ENCODE measurements at regions not wholly inside any gene's neighbourhood (a gene's known extent, or its start where the extent isn't known, plus 50 kb on each side); places are given as distances from the start of the nearest gene placed in this dataset.

- Histone ChIP-seq H3K9me3 (ENCODE audit: low read depth) (no peaks in the 10 kb centered on the region), H3K27ac (no peak overlapping the region), H3K79me2 (ENCODE audit: insufficient read depth) (no peaks in the 10 kb centered on the region), H3K9me2 (ENCODE audit: insufficient read depth) (no peaks in the 10 kb centered on the region), H4K20me1 (ENCODE audit: insufficient read depth) (no peaks in the 10 kb centered on the region), H3K4me2 (ENCODE audit: unreplicated experiment) (peak overlapping the region; percentile 39), H2AFZ (no peak overlapping the region), H3K36me3 (ENCODE audit: low read depth) (no peaks in the 10 kb centered on the region), H3F3A (ENCODE audit: insufficient read depth) (peaks cover 16% of the 10 kb centered on the region; the same call in 1 of the 2 replicates), H3K27me3 (replicated peaks; ENCODE audit: insufficient read depth) (no peaks in the 10 kb centered on the region), H3K4me3 (no peak overlapping the region), H3K4me1 (ENCODE audit: insufficient read depth) (peaks cover 7% of the 10 kb centered on the region), H3K9ac (no peak overlapping the region)
- no peak for TF ChIP-seq EZH2phosphoT487 (IDR thresholded peaks at IDR 0.05; ENCODE audit: insufficient read depth, low read depth)
- no peak for TF ChIP-seq EZH2 (IDR thresholded peaks at IDR 0.05; ENCODE audit: insufficient read depth, poor library complexity, severe bottlenecking)
- DNase-seq, result peak; percentile 79
- WGBS, 2 experiments (ENCODE audit: low coverage in 1 of 2, low lambda C conversion rate in 2 of 2, missing lambda C conversion rate in 2 of 2), result 5 to 8% methylated on average over 1 of the region's 1 CpG
- in situ Hi-C loops (cut with MboI), result no loop called here
These were observed 249.2 kb upstream of the AMIGO2 start for GRCh38 chr12:47328831-47329545.

- H3K4me3 ChIP-seq, result no peak overlapping the region
- 83 to 85% methylated on average over 5 of the region's 5 CpGs for WGBS, 2 experiments (ENCODE audit: low coverage in 1 of 2, low lambda C conversion rate in 2 of 2, missing lambda C conversion rate in 2 of 2)
- H3K4me1 ChIP-seq (ENCODE audit: insufficient read depth), result peaks cover 7% of the 10 kb centered on the region
- no peak overlapping the region for H3K9ac ChIP-seq
- no peaks in the 10 kb centered on the region for H3K27me3 ChIP-seq (replicated peaks; ENCODE audit: insufficient read depth)
- DNase-seq, result no peak
- H3F3A ChIP-seq (ENCODE audit: insufficient read depth), result peaks cover 16% of the 10 kb centered on the region; the same call in 1 of the 2 replicates
- no peaks in the 10 kb centered on the region for H3K36me3 ChIP-seq (ENCODE audit: low read depth)
- H3K79me2 ChIP-seq (ENCODE audit: insufficient read depth), result no peaks in the 10 kb centered on the region
- TF ChIP-seq EZH2 (IDR thresholded peaks at IDR 0.05; ENCODE audit: insufficient read depth, poor library complexity, severe bottlenecking) (no peak), EZH2phosphoT487 (IDR thresholded peaks at IDR 0.05; ENCODE audit: insufficient read depth, low read depth) (no peak)
- no peak overlapping the region for H3K4me2 ChIP-seq (ENCODE audit: unreplicated experiment)
- H3K9me3 ChIP-seq (ENCODE audit: low read depth), result no peaks in the 10 kb centered on the region
- no peaks in the 10 kb centered on the region for H3K9me2 ChIP-seq (ENCODE audit: insufficient read depth)
- no peak overlapping the region for H3K27ac ChIP-seq
- no peaks in the 10 kb centered on the region for H4K20me1 ChIP-seq (ENCODE audit: insufficient read depth)
- in situ Hi-C loops (cut with MboI), result no loop called here
- no peak overlapping the region for H2AFZ ChIP-seq
These were observed 246.4 kb upstream of the AMIGO2 start for GRCh38 chr12:47326190-47326589.

DNA sequence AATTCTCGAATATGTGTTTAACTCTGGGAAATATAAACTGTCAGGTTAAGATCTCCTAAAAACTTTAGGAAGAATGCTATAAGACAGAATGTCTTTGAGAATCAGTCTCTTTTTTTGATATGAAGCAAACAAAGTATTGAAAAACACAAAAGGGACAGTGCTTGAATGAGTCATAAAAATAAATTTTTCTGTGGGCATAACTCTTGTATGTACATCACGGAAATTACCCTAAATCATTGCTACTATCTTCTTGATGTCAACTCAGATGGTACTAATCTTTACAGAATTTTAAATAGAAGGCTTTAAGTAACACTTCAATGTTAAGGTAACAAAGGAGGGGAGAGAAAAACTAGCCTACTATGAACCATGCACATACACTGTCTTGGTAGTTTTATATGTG lies 244.0 kb upstream of the AMIGO2 start:
- no peaks in the 10 kb centered on the region for H3K9me3 ChIP-seq (ENCODE audit: low read depth)
- no peaks in the 10 kb centered on the region for H3K27me3 ChIP-seq (replicated peaks; ENCODE audit: insufficient read depth)
- H3K27ac ChIP-seq, result no peak overlapping the region
- peaks cover 3% of the 10 kb centered on the region; the same call in 1 of the 2 replicates for H3K4me1 ChIP-seq (ENCODE audit: insufficient read depth)
- in situ Hi-C loops (cut with MboI), result no loop called here
- no peak overlapping the region for H3K4me3 ChIP-seq
- no peak overlapping the region for H3K4me2 ChIP-seq (ENCODE audit: unreplicated experiment)
- no peaks in the 10 kb centered on the region for H3K36me3 ChIP-seq (ENCODE audit: low read depth)
- H2AFZ ChIP-seq, result no peak overlapping the region
- H4K20me1 ChIP-seq (ENCODE audit: insufficient read depth), result no peaks in the 10 kb centered on the region
- H3K9ac ChIP-seq, result no peak overlapping the region
- 79 to 85% methylated on average over 2 of the region's 2 CpGs for WGBS, 2 experiments (ENCODE audit: low coverage in 1 of 2, low lambda C conversion rate in 2 of 2, missing lambda C conversion rate in 2 of 2)
- no peaks in the 10 kb centered on the region for H3K79me2 ChIP-seq (ENCODE audit: insufficient read depth)
- no peak for DNase-seq
- TF ChIP-seq EZH2phosphoT487 (IDR thresholded peaks at IDR 0.05; ENCODE audit: insufficient read depth, low read depth) (no peak), EZH2 (IDR thresholded peaks at IDR 0.05; ENCODE audit: insufficient read depth, poor library complexity, severe bottlenecking) (no peak)
- H3K9me2 ChIP-seq (ENCODE audit: insufficient read depth), result no peaks in the 10 kb centered on the region
- peaks cover 1% of the 10 kb centered on the region; the same call in 1 of the 2 replicates for H3F3A ChIP-seq (ENCODE audit: insufficient read depth)

DNA sequence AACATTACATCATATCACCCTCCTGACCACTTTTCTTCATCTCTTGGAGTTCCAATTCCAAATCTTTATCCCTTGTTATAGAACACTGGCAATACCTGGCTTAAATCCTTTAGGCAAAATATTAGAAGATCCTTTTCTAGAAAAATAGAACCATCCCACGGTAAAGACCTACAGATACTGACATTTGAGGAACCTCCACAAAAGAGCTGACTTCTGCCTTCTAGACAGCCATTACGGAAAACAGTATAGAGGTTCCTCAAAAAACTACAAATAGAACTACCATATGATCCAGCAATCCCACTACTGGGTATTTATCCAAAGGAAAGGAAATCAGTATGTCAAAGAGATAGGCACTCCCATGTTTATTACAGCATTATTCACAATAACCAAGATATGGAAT lies 241.7 kb upstream of the AMIGO2 start:
- no peaks in the 10 kb centered on the region for H3K9me3 ChIP-seq (ENCODE audit: low read depth)
- H3K4me1 ChIP-seq (ENCODE audit: insufficient read depth), result 0 out of 2 replicates have a peak, but pooled peaks cover 6% of the 10 kb centered on the region
- in situ Hi-C loops (cut with MboI), result no loop called here
- H3K27me3 ChIP-seq (replicated peaks; ENCODE audit: insufficient read depth), result no peaks in the 10 kb centered on the region
- 86 to 92% methylated on average over 2 of the region's 2 CpGs for WGBS, 2 experiments (ENCODE audit: low coverage in 1 of 2, low lambda C conversion rate in 2 of 2, missing lambda C conversion rate in 2 of 2)
- no peak for DNase-seq
- no peaks in the 10 kb centered on the region for H3F3A ChIP-seq (ENCODE audit: insufficient read depth)
- H3K36me3 ChIP-seq (ENCODE audit: low read depth), result no peaks in the 10 kb centered on the region
- no peak overlapping the region for H3K9ac ChIP-seq
- no peak overlapping the region for H3K4me2 ChIP-seq (ENCODE audit: unreplicated experiment)
- H3K9me2 ChIP-seq (ENCODE audit: insufficient read depth), result no peaks in the 10 kb centered on the region
- TF ChIP-seq EZH2phosphoT487 (IDR thresholded peaks at IDR 0.05; ENCODE audit: insufficient read depth, low read depth) (no peak), EZH2 (IDR thresholded peaks at IDR 0.05; ENCODE audit: insufficient read depth, poor library complexity, severe bottlenecking) (no peak)
- H3K79me2 ChIP-seq (ENCODE audit: insufficient read depth), result no peaks in the 10 kb centered on the region
- no peak overlapping the region for H3K4me3 ChIP-seq
- no peak overlapping the region for H3K27ac ChIP-seq
- no peaks in the 10 kb centered on the region for H4K20me1 ChIP-seq (ENCODE audit: insufficient read depth)
- H2AFZ ChIP-seq, result no peak overlapping the region
